NCI-H128 (cell line): ENCODE measurements at regions not wholly inside any gene's neighbourhood (a gene's known extent, or its start where the extent isn't known, plus 50 kb on each side); places are given as distances from the start of the nearest gene placed in this dataset.

Source experiments
- DNase-seq: peaks from one replicate; lab custom pipeline; 2025; ENCODE audit not compliant: unreplicated experiment; lab: John Stamatoyannopoulos, UW

DNA sequence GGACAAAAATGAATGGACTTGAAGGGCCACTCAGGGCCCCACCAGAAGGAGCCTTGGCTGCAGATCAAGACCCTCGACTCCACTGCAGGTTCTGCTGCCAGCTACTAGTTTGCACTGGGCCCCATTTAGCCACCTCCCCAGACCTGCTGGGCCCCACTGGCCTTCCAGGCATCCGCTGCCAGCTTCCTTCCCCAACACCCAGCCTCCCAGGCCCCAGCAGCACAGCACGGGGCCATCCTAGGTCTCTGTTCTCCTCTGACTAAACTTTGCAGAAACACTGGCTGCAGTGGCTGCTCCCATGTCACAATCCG lies 277.4 kb upstream of the KLF14 start:
- no peak for DNase-seq

DNA sequence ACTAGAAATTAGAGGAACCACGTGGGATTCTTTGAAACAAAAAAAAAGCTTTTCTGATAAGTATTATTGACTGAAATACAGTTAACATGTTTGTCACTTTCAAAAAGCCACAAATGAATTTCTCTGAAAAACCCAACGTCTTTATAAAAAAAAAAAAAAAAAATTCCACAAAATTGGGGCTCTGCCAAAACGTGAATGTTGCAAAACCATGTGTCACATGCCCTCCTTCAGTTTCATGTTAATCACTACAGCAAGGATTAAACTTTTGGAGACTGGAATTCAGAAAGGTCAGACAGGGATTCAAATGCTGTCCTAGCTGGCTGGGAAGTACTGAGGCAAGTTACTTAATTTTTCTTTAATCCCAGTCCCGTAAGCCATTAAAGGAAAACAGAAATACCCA lies 278.0 kb upstream of the KLF14 start:
- DNase-seq, result no peak

DNA sequence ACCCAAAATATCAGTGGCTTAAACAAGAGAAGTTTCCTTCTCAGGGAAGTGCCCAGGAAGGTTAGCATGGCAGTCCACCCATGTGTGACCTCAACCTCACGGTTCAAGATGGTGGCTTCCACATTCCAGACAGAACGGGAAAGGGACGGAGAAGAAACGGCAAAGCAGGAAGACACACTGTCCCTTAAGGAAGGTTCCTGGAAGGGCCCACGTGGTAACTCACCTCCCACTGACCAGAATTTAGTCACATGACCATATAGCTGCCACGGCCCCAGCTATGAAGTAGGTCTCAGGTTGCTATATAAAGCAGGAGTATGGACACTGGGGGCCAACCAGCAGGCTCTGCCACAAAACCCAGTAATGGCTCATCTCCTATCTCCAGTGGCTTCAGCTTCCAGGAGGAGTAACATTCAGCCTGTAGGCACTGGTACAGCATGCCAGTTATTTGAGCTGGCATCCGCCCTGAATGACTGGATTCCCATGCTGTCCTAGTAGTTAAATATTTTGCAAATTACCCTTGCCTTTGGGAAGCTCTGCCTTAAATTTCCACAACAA lies 278.5 kb upstream of the KLF14 start:
- no peak for DNase-seq

DNA sequence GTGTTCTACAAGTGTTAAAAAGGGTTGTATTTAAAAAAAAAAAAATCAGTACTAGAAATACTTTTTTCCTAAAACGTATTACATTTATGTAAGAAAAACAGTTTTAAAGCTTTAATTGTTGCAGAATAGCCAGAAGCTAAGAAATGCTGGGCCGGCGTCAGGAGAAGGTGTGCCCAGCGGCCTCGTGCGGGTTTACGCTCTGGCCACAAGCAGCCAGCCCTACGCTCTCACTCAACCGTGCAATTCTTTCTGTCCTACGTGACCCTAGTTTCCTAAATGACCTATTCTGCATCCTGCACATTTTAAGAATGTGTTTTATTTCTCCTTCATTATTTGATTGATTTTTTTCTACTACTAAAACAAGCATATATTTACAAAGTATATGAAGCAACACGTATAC lies 279.7 kb upstream of the KLF14 start:
- DNase-seq, result no peak

DNA sequence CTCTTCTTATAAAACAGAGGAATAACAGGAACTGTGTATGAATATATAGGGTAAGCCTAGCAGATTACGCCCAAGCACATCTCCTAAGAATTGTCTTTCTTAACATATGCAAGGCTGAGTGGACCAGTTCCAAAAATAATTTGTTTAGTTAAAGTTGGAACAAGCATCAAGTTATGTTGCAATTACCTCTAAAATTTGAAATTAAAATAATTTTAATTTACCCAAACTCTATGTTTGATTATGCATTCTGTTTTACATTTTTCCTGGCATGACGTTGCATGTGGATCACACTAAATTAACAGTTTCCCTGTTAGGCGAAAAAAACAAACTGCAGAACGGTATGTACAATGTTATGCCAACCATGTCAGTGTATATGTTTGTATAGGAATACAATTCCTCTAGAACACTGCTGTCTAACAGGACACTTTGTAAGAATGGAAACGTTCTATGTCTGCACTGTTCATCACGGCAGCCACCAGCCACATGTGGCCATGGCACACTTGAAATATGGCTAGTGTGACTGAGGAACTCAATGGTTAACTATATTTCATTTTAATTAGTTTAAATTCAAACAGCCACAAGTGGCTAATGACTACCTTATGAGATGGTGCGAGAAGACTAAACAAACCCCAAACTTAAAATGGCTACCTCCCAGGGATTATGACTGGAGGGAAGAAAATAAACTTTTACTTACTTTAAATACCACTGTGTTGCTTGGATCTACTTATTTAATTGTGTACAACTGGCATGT lies 281.1 kb upstream of the KLF14 start:
- no peak for DNase-seq

DNA sequence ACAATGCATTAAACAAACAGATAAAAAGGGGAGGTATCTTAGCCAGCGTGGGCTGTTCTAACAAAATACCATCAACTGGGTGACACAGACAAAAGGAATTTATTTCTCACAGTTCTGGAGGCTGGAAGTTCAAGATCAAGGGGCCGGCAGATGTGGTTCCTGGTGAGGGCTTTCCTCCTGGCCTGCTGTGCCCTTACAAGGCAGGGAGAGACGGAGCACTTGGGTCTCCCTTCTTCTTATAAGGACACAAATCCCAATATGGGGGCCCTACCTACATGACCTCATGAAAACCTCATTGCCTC lies 281.6 kb upstream of the KLF14 start:
- DNase-seq, result no peak

DNA sequence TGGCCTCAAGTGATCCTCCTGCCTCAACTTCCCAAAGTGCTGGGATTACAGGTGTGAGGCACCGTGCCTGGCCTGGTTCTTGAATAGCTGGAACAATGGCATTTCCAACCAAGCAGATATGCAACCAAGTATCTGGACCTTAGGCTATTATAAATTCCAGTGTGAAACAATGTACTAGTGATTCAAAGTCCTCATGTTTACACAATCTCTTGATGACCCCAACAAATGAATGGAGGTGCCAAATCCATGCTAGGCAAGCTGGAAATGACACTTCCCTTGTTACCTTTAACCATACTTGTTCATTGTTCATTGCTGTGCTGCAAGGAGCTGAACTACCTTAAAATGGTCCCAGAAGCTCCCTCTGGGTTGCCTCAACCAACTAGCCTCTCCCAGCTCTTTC lies 282.2 kb upstream of the KLF14 start:
- no peak for DNase-seq

DNA sequence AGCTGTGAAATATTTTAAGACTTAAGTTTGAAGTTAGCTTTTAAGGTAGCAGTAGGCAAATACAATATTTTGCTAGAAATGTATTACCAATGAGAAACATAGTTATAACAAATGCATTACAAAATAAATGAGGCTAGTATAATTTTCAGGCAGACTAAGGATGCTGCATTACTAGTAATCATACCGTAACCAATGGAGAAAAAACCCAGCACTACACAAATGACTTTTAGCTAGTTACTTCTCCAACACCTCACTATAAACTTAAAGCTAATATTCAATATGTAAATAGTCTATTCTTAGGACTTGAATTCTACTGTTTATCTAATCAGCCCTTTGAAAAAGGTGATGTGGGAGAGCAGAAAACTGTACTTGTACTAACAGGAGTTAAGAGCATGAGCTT lies 285.3 kb upstream of the KLF14 start:
- DNase-seq, result no peak

DNA sequence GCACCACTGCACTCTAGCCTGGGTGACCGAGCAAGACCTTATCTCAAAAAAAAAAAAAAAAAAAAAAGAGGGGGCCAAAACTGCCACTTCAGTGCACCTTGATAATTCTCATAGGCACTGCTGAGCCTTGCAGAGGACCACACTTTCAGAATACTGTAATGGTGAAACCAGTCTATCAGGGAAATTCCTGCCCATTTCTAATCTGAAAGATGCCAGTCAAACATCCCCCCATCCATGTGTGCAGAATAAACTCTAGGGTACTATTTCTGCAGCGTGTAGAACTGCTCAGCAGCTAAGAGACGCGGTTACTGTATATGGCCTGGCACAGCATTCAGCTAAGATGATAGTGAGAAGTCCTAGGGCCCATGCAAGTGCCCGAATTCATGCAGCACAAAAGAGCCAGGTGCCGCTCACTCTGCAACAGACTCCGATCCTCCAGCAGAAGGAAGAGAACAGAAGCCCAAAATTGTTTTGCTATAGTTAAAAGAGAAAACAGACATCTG lies 286.8 kb upstream of the KLF14 start:
- no peak for DNase-seq

DNA sequence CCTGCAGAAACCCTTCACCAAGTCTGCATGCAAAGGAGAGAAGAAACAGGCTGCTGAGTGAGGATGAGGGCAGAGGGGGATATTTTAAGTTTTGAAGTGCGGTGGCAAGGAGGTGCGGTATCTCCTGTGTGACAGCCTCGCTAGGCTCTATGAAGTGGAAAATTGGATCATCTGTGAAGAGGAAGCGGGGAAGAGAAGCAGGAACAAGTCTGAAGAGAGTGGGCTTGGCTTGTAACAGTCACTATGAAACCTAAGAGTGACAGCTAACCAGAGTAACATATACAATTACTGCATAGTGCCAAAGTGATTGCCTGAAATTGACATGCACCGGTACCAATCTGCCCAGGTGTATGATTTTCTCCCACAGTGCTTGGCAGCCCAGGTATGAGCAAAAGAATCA lies 287.5 kb upstream of the KLF14 start:
- no peak for DNase-seq

DNA sequence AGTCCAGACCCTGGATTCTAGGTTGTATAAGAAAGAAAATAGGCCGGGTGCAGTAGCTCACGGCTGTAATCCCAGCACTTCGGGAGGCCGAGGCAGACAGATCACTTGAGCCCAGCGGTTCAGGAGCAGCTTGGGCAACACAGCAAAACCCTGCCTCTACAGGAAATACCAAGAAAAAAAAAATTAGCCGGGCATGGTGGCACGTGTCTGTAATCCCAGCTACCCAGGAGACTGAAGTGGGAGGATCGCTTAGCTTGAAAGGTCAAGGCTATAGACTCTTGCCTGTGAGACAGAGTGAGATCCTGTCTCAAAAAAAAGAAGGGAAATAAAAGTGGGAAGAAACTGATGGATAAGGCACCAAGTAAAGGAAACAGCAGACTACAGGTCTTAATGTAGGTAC lies 287.9 kb upstream of the KLF14 start:
- DNase-seq, result no peak

DNA sequence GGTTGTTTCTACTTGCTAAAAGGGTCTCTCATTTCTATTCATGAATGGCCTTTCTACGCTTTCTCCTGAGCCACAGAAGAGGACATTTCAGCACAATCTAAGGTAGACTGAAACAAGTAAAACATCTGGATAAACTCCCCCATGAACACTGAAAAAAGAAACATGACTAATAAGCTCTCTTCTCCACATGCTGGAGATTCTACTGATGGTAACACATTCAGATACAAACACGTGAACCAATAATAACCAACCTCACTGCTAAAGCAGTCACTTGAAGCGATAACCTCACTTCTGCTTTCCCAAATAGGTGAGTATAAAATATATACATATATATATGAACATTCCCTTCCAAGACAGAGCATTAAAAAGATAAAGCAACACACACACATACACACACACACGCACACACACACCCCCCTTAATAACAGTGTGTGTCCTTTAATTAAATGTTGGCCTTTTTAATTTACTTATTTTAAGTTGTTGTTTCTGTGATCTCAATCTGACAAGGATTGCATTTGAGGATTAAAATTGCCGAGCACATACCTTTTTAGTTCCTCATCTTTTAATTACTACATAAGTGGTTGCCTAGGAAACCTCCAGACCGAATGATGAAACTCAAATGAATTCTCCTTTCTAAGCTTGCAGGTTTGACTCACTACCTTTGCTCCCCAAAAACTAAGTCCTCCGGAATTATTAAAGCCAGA lies 292.4 kb upstream of the KLF14 start:
- DNase-seq, result no peak

DNA sequence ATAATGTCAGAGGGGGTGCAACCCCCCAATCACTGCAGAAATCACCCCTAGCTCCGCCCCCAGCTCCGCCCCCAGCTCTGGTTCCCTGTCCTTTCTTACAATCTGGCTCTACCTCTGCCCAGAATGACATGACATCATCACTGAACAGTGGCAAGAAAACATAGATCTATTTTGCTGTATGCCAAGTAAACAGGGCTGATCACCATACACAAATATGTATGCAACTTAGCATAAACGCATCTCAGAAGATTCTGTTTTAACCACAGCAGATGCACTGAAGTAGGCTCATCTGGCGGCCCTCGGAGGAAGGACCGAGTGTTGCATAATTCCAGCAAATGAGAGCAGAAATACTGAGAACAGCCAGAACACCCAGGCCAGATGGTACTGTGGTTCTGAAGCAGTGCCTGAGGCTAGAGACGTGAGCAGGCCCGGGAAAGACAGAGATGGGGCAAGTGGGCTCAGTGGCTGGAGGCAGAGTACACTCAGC lies 293.3 kb upstream of the KLF14 start:
- no peak for DNase-seq

DNA sequence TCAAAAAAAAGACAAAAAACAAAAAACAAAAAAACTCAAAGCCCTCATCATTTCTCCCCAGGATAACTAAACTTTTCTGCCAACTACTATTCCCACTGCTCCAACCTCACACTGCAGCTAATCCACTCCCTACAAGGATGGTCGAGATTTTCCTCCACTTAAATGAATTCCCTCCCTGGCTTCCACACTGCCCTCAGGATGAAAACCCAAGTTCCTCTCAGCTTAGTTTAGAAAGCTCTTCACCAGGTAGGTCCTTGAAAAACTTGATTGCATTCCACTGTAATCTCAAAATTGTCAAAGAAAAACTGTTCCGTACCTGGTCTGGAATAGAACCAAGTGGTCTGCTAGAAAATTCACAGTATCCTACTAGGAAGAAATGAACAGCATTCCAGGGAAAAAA lies 294.3 kb upstream of the KLF14 start:
- DNase-seq, result no peak

DNA sequence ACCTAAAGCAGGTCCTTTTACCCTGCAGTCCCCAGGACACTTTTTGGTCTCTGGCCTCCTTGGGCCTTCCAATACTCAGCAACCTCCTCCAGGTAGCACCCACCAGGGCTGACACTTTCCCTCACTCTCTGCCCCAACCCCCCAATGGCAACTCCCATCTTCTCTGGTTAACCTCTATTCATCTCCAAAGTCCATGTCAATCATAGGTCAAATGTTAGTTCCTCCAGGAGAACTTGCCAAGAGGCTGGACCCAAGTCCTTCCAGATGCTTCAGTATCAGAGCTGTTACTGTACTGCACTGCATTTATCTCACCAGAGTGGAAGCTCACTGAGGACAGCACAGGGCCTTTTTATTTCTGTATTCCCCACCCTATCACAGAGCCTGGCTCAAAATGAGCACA lies 295.0 kb upstream of the KLF14 start:
- DNase-seq, result no peak

DNA sequence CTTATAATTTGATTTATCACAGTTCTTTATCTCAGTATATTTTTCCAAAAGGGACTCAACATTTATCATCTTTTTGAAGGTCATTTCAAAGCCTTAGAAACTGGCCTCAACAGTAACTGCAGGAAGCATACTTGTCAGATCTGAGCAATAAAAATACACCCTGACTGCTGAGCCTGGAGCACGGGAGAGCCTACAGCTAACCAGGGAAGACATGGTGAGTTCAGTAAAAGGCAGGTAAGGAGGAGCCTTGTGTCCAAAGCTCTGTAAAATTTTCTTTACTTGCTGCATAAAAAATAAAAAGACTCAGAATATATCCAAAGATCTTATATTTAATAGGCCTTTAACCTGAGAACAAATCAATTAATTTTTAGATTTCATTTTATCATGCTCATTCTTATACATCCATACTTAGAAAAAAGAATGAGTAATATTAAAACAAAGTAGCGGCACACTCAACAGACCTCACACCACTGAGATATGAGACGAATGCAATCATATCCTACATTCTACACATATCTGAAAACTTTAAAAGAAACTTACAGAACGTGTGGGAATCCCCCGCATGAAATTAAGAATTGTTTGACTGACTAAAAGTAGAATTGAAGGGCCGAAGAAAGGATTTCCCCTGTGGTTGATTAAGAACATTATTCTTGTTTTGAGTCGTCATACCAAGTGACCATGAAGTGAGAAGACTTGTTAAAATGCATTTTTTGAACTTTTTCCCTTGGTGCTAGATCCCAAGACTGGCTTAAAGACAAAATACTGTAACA lies 296.4 kb upstream of the MKLN1 start:
- no peak for DNase-seq

DNA sequence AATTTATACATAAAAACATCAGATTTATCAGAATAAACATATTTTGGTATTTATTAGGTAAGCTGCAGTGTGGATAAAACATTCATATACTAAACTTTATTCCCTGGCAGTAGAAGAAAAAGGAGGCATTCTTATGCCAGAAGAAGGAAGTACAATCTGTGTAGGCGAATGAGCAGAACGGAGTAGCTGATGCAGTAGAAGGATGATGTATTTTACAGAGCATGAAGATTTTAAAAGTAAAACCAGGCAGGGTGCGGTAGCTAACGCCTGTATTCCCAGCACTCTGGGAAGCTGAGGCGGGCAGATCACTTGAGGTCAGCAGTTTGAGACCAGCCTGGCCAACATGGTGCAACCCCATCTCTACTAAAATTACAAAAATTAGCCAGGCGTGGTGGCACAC lies 294.9 kb upstream of the MKLN1 start:
- no peak for DNase-seq

DNA sequence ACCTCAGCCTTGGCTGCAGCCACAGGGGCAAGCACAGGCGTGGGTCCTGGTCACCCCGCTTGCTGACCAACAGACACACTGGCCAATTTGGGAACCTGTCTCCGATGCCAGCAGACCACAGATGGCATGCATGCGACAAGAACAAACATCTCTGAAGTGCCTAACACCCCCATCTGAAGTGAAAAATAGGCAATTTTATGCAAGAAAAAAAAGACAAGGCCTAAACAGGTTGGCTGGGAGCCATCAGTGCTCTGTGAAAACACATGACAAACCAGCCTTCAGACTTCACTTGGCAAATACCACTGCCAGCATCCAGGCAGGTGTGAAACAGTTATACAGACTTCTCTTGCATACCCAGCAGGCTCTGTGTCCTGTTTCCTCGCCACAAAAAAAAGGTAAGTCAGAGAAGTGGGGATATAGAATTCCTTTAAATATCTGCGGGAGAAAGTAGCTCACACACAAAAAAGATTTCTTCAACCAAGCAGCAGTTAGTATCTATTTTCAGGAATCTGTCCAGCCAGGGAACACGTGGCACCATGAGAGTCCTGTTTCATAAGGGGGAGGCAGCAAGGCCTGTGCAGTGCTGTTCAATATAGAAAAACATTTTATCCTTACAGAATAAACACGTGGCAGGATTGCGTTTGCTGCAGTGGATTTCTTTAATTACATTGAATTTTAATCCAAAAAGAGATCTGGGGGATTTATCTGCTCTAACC lies 293.4 kb upstream of the MKLN1 start:
- DNase-seq, result no peak

DNA sequence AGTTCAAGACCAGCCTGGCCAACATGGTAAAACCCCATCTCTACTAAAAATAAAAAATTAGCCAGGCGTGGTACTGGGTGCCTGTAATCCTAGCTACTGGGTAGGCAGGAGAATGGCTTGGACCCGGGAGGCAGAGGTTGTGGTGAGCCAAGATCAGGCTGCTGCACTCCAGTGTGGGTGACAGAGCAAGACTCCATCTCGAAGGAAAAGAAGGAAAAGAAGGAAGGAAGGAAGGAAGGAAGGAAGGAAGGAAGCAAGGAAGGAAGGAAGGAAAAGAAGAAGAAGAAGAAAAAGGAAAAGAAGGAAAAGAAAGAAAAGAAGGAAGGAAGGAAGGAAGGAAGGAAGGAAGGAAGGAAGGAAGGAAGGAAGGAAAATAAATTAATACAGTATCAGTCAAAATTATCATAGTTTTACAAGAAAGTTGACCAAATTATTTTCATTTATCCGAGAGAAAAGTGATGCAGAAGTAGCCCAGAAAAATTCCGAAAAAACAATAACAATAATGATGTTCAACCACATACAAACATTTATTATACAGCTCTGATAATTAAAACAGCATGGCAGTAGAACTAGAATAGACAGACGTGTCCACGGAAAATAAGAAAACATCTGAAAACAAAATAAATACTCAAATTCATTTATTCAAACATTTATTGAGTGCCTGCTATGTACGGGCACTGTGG lies 292.4 kb upstream of the MKLN1 start:
- no peak for DNase-seq

DNA sequence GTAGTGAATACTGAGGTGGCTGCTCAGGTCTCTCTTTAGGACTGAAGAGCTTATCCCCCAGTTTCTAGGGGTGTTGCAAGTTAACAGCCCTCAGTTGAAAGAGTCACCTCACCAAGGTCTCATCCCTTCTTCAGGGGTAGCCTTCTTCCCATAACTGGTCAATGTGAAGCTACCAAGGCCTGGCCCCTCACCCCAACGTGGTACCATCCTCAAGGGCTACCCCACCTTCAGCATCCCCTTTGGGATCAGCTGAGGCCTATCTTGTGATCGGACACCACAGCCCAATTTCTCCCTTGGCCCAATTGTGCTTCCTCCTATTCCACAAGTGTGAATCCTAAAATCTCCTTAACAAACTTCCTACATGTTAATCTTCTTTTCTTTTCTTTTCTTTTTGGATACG lies 289.5 kb upstream of the MKLN1 start:
- no peak for DNase-seq

DNA sequence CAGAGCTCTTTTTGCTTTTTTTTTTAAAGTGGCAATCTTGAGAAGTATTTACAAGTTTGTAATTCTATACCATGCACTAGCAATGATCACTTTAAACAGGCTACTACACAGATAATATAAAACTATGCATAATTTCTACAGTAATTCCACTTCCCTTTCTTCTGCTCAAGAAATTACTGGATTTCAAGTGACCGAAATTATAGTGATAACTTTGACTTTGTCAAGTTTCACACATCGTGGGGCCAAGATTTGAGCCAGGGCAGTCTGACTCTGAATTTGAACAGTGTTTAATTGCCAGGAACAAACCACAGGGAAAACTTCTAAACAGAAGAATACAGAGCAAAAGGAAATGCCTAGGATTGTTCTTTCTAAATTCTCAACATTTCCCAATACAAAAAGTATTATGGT lies 288.3 kb upstream of the MKLN1 start:
- DNase-seq, result no peak
